Thoracic aorta (tissue), 2 donors: ENCODE measurements at regions not wholly inside any gene's neighbourhood (a gene's known extent, or its start where the extent isn't known, plus 50 kb on each side); places are given as distances from the start of the nearest gene placed in this dataset.

ENCODE experiments used
- ATAC-seq: fragments of 150-250 bp; one replicate; pipeline ENCODE4 v1.8.0; 2017; ENCODE audit warnings: low read depth; ENCODE audit not compliant: insufficient number of reproducible peaks, low FRiP score
- DNase-seq: peaks from one replicate; pipeline ENCODE4 v3.0.0-alpha.2; 2020; ENCODE audit warnings: low spot score
- H3K27ac ChIP-seq, 2 donors: fragments of 200-600 bp; sonication (generic); 1 replicate in 1 of 2; 2 replicates in 1 of 2; pipeline ENCODE4 v1.5.1; 2016; ENCODE audit warnings: mild to moderate bottlenecking in 2 of 2, moderate library complexity in 2 of 2
- H3K27me3 ChIP-seq: fragments of 200-600 bp; sonication (generic); replicated peaks from 2 replicates; pipeline ENCODE4 v1.6.0; 2016; ENCODE audit warnings: mild to moderate bottlenecking; ENCODE audit not compliant: insufficient read depth
- H3K36me3 ChIP-seq: fragments of 200-600 bp; sonication (generic); one replicate; pipeline ENCODE4 v1.5.1; 2016
- H3K4me1 ChIP-seq, 2 donors: fragments of 200-600 bp; sonication (generic); 1 replicate in 1 of 2; 2 replicates in 1 of 2; pipeline versions ENCODE4 v1.5.1 to v1.6.0; 2016; ENCODE audit warnings: low read depth in 2 of 2, mild to moderate bottlenecking in 1 of 2; ENCODE audit not compliant: control insufficient read depth in 1 of 2
- H3K4me3 ChIP-seq: fragments of 200-600 bp; sonication (generic); 2 replicates; pipeline ENCODE4 v1.5.1; 2016; ENCODE audit warnings: mild to moderate bottlenecking
- H3K9me3 ChIP-seq: fragments of 200-600 bp; sonication (generic); 2 replicates; pipeline ENCODE4 v1.5.1; 2016
- CTCF ChIP-seq: fragments of 200-600 bp; sonication (generic); IDR thresholded peaks from one replicate; pipeline ENCODE4 v1.5.1; 2019; ENCODE audit warnings: antibody characterized with exemption

GRCh38 chr6:164861967-164862366 lies 447.4 kb downstream of the C6orf118 start:
- Histone ChIP-seq H3K9me3 (no peaks in the 10 kb centered on the region), H3K27ac (no peak overlapping the region), H3K4me3 (no peak overlapping the region), H3K27me3 (no peaks in the 10 kb centered on the region), H3K4me1 (no peaks in the 10 kb centered on the region), H3K36me3 (no peaks in the 10 kb centered on the region)
- ATAC-seq = no peak
- DNase-seq = no peak
- TF ChIP-seq CTCF = no peak

GRCh38 chr6:164859816-164860215 lies 449.6 kb downstream of the C6orf118 start:
- TF ChIP-seq CTCF = no peak
- no peaks in the 10 kb centered on the region for H3K36me3 ChIP-seq
- H3K9me3 ChIP-seq = no peaks in the 10 kb centered on the region
- H3K27me3 ChIP-seq = no peaks in the 10 kb centered on the region
- no peak for DNase-seq
- H3K4me1 ChIP-seq = no peaks in the 10 kb centered on the region
- no peak overlapping the region for H3K27ac ChIP-seq
- no peak overlapping the region for H3K4me3 ChIP-seq
- ATAC-seq = no peak

- no peaks in the 10 kb centered on the region for H3K4me1 ChIP-seq
- ATAC-seq = no peak
- no peaks in the 10 kb centered on the region for H3K27me3 ChIP-seq
- no peak for DNase-seq
- no peak for TF ChIP-seq CTCF
- no peaks in the 10 kb centered on the region for H3K36me3 ChIP-seq
- H3K27ac ChIP-seq = no peak overlapping the region
- no peak overlapping the region for H3K4me3 ChIP-seq
- no peaks in the 10 kb centered on the region for H3K9me3 ChIP-seq
Observed at GRCh38 chr6:164856138-164856537, 453.3 kb downstream of the C6orf118 start.

- DNase-seq = no peak
- H3K4me1 ChIP-seq = no peaks in the 10 kb centered on the region
- ATAC-seq = no peak
- no peak overlapping the region for H3K4me3 ChIP-seq
- TF ChIP-seq CTCF = no peak
- H3K27ac ChIP-seq = no peak overlapping the region
- H3K36me3 ChIP-seq = no peaks in the 10 kb centered on the region
- H3K27me3 ChIP-seq = no peaks in the 10 kb centered on the region
- no peaks in the 10 kb centered on the region for H3K9me3 ChIP-seq
Observed at GRCh38 chr6:164855281-164855680, 454.1 kb downstream of the C6orf118 start.

GRCh38 chr6:164854526-164854925 lies 454.9 kb downstream of the C6orf118 start:
- Histone ChIP-seq H3K27me3 (no peaks in the 10 kb centered on the region), H3K4me1 (no peaks in the 10 kb centered on the region), H3K36me3 (no peaks in the 10 kb centered on the region), H3K4me3 (no peak overlapping the region), H3K9me3 (no peaks in the 10 kb centered on the region), H3K27ac (no peak overlapping the region)
- DNase-seq = no peak
- no peak for TF ChIP-seq CTCF
- ATAC-seq = no peak
